Breast epithelium (tissue), 3 donors: ENCODE measurements at regions not wholly inside any gene's neighbourhood (a gene's known extent, or its start where the extent isn't known, plus 50 kb on each side); places are given as distances from the start of the nearest gene placed in this dataset.

Experiments
- POLR2A ChIP-seq: fragments of 450-650 bp; IDR thresholded peaks from one replicate; pipeline ENCODE4 v1.6.1; 2016; ENCODE audit warnings: antibody characterized with exemption, mild to moderate bottlenecking, moderate library complexity
- TF ChIP-seq, protein P1 (sequence below), 3 donors: fragments of 450-650 bp; IDR thresholded peaks; one replicate each; pipeline ENCODE4 v1.5.1; 2016 to 2017; ENCODE audit warnings: antibody characterized with exemption in 3 of 3, mild to moderate bottlenecking in 3 of 3, moderate library complexity in 3 of 3

DNA sequence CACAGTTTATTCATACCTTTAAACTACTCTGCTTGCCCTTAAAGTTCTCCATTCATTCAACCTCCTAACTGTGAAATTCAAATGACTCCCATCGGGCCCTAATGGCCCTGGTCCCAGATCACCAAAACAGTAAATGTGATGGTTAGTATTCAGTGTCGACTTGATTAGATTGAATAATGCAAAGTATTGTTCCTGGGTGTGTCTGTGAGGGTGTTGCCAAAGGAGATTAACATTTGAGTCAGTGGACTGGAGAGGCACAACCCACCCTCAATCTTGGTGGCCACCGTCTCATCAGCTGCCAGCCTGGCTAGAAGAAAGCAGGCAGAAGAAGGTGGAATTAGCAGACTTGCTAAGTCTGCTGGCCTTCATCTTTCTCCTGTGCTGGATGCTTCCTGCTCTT lies 80.1 kb upstream of the PLXNA4 start:
- TF ChIP-seq, protein P1, sequence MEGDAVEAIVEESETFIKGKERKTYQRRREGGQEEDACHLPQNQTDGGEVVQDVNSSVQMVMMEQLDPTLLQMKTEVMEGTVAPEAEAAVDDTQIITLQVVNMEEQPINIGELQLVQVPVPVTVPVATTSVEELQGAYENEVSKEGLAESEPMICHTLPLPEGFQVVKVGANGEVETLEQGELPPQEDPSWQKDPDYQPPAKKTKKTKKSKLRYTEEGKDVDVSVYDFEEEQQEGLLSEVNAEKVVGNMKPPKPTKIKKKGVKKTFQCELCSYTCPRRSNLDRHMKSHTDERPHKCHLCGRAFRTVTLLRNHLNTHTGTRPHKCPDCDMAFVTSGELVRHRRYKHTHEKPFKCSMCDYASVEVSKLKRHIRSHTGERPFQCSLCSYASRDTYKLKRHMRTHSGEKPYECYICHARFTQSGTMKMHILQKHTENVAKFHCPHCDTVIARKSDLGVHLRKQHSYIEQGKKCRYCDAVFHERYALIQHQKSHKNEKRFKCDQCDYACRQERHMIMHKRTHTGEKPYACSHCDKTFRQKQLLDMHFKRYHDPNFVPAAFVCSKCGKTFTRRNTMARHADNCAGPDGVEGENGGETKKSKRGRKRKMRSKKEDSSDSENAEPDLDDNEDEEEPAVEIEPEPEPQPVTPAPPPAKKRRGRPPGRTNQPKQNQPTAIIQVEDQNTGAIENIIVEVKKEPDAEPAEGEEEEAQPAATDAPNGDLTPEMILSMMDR (IDR thresholded peaks at IDR 0.05) = no peak
- no peak for TF ChIP-seq POLR2A
